Mammary epithelial cell (primary cell): ENCODE measurements at regions not wholly inside any gene's neighbourhood (a gene's known extent, or its start where the extent isn't known, plus 50 kb on each side); places are given as distances from the start of the nearest gene placed in this dataset.

ENCODE experiments used
- CTCF ChIP-seq, 2 donors: IDR thresholded peaks in 1 of 2; conservative IDR thresholded peaks in 1 of 2; 2 replicates each; pipeline ENCODE4 v1.5.1; 2011 to 2012; ENCODE audit warnings: inconsistent platforms in 2 of 2, low read length in 2 of 2, mild to moderate bottlenecking in 2 of 2, control low read depth in 1 of 2, low read depth in 1 of 2; ENCODE audit not compliant: insufficient read depth in 1 of 2; ENCODE audit errors: extremely low read depth in 1 of 2
- EZH2 ChIP-seq: IDR thresholded peaks from 2 replicates; pipeline ENCODE4 v1.6.1; 2012; ENCODE audit warnings: low read length, inconsistent platforms, borderline replicate concordance

GRCh38 chr11:39145346-39145745, 2314.1 kb downstream of the LRRC4C start:
- TF ChIP-seq EZH2, result no peak
- no peak for TF ChIP-seq CTCF (conservative IDR thresholded peaks at IDR 0.05 in 1 of 2, IDR thresholded peaks at IDR 0.05 in 1 of 2; ENCODE audit: extremely low read depth in 1 of 2, insufficient read depth in 1 of 2, low read depth in 1 of 2, low read length in 2 of 2)
